HG02571 (cell line): ENCODE measurements at regions not wholly inside any gene's neighbourhood (a gene's known extent, or its start where the extent isn't known, plus 50 kb on each side); places are given as distances from the start of the nearest gene placed in this dataset.
"Not testable (repeated sequence)": the region's sequence is repeated elsewhere in the genome, so short reads cannot be mapped to it uniquely, and the experiment has no call there.

Source experiments
- ATAC-seq: cut with Tn5 transposase; IDR thresholded peaks from one replicate; pipeline ENCODE4 v1.9.1; 2021; ENCODE audit warnings: mild to moderate bottlenecking, moderate library complexity; ENCODE audit not compliant: unreplicated experiment

DNA sequence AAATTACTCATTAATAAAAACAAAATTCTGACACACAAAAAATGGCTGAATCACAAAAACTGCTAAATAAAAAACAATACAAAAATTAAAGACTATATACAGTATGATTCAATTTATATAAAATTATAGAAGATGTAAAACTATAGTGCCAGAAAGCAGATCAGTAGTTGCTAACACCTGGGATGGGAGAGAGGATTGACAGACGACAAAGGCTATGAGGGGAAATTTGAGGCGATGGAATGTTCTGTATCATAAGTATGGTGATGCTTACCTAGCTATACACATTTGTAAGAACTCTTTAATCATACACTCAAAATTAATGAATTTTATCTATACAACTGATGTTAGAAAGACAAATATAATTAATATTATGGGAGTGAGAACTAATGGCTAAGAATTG, 247.9 kb upstream of the GJE1 start:
- no peak for ATAC-seq

DNA sequence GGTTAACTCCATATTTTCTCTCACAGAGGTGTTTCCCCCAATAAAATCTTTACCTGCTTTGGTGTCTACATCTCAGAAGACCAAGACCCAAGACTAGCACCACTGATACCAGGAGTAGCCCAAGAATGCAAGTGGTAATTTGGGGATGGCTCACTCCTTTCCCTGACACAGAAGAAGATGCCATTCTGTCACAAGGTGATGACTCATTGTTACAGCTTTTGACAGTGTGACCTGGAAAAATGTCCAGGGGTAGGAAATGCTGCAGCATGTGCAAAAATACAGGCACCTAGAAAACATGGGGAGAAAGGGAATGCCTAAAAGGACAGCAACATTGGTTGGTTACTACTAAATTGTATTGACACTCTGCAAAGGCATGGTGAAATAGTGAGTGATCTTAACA, 254.0 kb upstream of the GJE1 start:
- no peak for ATAC-seq

DNA sequence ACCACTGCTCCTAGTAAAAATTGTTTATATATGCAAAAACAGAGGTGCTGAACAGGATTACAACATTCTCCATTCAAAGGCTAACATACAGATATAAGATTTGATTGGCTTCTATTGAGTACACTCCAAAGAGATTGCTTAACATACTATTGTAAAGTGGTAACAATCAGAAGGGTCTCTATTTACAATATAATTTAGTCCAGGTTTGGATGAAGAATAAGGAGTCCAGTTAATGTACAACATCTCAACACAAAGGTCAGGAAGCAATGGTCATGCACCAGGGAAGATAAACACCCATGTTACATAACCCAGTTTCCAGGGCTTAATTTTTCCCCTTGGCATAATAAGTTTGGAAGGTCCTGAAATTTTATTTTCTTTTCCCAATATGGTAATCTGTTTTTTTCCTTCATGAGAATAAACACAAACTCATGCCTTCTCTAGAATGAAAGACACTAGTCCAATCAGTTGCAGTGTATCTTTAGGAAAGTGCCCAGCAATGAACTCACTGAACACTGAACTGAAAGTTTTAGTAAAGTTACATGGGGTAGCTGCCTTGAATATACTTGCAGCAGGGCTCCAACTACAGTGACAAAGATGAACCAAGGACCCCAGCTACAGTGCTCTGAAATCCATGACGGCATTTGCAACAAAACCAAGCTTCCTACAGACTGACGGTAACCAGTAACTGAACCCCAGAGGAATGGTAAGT, 255.3 kb upstream of the GJE1 start:
- no peak for ATAC-seq

DNA sequence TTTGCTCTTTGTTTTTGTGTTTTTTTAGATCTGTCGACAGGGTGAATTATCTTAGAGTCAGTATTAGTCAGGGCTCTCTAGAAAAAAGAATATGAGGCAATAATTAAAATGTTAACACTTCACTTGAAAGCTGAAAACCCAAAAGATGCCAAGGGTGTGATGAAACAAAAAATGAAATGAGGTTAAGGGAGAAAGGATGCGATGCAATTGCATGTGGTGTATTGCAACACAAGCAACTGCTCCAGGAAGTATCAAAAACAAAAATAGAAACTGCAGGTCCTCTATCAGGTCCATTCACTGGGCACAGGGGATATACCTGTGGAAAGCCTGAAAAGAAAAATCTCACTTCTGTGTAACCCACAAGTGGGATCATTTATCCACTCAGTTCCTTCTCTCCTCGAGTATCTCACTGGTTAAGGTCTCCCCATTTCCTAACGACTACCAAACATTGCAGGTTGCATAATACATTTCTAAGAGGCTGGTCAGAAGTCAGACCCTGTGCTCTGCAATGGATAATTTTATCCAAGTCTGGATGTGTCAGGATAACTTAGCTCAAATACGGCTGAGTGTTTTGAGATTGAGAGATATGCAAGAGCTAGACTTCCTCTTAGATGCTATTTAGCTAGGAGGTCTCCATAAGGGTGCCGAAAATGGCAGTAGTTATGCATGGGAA, 257.7 kb upstream of the GJE1 start:
- no peak for ATAC-seq

DNA sequence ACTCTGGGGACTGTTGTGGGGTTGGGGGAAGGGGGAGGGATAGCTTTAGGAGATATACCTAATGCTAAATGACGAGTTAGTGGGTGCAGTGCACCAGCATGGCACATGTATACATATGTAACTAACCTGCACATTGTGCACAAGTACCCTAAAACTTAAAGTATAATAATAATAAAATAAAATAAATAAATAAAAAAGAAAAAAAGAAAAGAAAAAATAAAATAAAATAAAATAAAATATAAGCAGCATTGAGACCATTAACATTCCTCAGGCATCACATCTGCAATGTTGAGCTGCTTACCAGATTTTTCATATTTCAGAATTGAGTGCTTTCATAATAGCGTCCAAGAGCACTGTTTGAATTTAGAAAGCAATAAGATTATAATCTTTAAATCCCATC, 263.2 kb upstream of the GJE1 start:
- not testable (repeated sequence) for ATAC-seq

DNA sequence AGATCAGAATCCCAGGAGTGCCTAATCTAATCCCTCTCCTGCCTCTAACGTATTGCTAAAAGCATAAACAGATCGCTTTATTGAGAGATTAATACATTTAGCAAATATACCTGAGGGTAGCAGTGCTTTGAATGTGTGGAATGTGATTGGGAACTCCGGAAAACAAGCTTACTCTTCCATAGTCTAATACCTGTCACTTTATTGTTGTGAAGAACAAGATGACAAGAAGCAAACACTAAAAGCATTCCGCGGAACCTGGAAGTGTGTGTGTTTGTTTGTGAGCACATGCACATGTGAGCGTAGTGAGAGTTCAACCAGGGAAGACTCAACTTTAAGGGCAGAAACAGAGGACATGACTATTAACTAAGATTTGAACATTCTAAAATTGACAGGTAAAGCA, 265.0 kb upstream of the GJE1 start:
- ATAC-seq: no peak

DNA sequence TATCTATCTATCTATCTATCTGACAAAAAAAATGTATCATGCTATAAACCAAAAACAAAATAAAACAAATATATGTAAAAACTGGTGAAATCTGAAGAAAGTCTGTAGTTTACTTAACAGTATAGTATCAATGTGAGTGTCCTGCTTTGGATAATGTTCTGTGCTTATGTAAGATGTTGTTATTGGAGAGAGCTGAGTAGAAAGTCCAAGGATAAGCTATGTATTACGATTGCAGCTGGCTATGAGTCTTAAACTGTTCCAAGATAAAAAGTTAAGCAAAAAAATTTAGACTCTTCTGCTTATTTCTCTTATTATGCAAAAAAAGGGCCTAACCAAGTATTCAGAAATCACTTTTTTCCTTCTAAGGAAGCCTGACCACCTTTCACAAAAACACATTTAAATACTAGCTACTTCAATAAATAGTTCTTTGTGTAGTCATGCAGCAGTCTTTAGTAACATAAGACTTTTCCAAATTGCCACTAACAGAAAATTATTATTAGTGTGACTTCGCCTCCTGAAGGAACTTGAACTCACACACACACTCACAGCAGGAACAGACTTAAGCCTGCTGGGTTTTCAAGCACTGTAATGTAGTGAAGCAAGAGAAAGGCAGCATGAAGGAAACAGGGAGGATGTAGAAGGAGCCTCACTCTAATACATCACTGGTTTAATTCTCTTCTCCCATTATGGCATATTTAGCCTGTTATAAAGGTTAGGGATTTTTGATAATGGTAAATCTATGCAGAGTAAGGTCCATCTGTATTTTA, 265.8 kb upstream of the GJE1 start:
- no peak for ATAC-seq

DNA sequence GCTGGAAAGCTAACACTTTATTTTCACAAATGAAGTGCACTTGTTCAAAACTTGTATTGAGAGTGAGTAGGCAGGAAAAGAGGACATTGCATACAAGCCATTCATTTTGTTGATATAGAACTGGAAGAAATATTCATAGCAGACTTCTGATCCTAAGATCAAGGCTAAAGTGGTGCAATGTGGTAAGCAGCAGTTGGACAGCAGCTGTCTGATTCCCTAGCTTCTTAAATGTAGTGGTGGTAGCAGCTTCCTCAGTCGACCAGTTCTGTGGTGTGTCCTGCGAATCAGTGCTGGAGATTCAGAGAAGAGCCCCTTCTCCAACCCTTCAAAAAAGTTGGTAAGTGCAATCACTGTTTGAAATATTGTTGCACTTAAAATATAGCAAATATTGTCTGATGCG, 281.7 kb upstream of the GJE1 start:
- no peak for ATAC-seq

DNA sequence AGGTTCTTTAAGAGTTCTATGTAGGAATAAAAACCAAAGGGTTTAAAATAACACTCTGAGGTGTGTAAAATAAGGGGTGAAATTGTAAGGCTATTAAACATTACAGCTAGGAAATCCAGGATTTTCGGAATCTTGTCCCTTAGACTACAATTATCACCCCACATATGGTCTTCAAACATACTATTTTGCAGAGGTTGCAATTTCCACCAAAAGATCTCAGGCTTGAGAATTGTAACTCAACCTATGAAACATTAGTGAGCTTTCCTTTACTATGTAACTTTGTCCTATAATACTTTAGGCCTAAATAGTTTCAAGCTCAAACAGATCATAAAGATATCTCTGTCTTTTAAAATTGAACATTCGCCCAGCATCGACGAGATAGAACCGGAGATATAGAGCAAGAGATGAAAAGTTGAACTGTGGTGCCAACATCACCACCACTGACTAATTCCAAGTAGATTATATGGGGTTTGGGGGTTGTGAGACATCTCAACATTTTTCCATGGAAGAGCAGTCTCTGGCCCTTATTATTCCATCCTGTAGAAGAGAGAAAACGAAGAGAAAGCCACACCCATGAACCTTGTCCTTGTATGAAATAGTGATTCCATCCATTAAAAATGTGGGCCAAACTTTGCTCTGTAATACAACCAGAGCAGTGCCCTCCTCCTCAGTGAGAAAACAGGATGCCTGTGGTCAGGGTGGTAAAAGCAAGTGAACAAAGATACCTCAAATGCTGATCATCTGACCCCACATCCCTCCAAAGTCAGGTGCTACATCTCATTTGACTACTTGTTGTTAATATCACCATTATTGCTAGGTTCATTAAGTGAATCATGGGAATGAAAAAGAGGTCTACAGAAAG, 284.5 kb upstream of the GJE1 start:
- ATAC-seq: no peak

DNA sequence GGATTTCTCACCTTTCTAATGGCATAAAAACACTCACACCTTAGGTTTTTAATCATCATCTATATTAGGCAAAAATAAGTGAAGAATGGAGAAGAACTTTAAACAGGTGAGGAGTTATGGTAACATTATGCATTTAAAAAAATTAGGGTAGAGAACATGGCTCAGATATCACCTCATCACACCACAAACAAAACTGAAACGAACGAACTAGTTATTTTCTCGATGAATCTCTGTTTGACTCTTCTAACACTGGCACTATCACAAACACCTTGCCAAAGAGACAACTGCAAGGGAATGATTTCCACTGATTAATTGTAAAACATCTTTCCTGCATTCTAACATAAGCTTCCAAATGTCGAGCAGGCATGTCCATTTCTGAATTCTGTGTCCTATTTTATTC, 286.1 kb upstream of the GJE1 start:
- no peak for ATAC-seq

DNA sequence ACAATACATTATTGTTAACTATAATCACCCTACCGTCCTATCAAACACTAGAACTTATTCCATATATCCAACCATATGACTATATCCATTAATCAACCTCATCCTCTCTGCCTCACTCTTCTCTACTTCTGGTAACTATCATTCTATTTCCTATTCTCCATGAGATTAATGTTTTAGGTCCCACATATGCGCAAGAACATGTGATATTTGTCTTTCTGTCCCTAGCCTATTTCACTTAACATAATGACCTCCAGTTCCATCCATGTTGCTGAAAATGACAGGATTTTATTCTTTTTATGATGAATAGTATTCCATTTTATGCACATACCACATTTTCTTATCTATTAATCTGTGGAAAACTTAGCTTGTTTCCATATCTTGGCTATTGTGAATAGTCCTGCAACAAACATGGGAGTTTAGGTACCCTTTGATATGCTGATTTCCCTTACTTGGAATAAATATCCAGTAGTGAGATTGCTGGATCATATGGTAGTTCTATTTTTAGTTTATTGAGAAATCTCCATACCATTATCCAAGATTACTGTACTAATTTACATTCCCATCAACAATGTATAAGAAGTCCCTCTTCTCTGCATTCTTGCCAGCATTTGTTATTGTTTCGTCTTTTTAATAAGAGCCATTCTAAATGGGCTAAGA, 289.4 kb upstream of the GJE1 start:
- no peak for ATAC-seq

DNA sequence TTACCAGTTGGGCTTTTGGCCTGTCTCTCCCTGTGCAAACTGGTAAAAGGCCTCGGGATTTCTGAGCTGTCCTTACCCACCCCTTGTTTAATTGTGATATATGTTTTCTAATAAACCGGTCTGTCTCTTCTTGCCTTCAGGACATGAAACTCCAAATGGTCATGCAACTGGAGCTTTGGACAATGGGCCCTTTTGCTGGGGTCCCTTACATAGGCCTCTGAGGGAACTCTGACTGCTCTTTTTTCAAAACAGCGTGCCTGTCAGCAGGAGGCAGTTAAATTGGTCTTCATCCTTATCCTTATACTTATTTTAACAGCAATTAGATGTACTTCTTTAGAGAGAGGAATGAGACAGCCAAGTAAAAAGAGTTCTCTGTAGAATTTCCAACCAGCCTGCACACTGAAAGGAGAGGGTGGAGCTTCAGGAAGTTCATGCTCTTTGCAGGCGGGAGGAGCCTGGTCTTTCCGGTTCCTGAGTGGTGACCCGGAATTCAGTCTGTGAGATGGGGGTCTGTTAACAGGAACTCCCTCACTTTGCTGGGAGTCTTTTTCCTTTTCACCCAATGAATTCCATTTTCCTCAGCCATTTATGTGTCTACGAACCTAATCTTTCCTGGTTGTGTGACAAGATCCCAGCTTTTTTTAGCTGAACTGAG, 299.6 kb upstream of the GJE1 start:
- no peak for ATAC-seq

DNA sequence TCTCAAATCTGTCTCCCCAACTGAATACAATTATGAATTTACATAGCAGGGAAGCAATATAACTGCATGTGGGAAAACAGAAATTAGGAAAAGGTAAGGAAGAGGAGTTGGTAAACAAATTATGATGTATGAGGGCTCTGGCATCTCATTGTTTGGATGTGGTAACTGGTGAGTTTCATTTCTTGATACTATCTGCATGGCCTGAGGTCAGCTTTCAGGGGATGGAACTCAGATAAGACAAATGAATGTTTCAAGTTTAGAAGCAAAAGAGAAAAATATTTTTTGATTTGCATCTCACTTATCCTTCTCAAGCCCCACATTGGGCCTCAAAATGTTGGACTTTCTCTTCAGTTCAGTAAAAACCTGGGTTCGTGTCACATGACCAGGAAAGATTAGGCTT, 302.2 kb upstream of the GJE1 start:
- no peak for ATAC-seq

DNA sequence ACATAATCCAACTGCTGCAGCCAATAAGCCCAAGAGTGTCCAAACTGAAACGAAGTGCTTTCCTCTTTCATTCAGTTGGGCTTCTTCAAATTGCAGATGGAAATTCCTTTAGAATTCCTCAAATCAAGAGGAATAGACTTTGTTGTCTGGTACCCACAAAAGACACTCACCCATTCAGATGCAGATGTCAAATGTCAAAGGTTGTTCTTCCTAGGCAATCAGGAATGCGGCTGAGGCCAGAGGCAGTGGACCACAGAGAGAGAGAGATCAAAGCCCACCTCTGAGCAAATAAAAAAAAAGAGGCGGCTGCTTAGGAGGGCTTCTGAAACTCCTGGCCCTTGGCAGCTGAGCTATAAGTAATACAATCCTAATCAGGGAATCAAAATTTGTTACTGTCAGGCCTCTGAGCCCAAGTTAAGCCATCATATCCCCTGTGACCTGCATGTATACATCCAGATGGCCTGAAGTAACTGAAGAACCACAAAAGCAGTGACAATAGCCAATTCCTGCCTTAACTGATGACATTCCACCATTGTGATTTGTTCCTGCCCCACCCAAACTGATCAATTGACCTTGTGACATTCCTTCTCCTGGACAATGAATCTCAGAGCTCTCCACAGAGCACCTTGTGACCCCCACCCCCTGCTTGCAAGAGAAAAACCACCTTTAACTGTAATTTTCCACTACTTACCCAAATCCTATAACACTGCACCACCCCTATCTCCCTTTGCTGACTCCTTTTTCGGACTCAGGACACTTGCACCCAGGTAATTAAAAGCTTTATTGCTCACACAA, 303.0 kb upstream of the GJE1 start:
- ATAC-seq: no peak

DNA sequence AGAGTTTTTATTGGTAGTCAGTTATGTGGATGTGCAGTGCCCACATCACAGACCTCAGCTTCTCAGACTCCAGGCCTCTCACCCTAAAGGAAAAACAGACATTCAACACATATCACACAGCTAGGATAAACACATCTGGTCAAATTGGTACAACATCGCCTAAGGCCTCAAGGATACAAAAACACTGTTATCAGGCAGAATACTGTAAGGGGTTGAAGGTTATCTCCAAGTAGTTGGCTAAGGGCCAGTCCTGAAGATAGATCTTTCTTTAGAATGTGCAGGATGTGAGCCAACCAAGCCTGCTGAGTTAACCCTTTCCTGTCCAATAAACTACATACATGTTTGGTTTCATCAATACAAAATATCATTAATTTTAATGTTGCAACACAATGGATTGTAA, 308.4 kb upstream of the GJE1 start:
- no peak for ATAC-seq

DNA sequence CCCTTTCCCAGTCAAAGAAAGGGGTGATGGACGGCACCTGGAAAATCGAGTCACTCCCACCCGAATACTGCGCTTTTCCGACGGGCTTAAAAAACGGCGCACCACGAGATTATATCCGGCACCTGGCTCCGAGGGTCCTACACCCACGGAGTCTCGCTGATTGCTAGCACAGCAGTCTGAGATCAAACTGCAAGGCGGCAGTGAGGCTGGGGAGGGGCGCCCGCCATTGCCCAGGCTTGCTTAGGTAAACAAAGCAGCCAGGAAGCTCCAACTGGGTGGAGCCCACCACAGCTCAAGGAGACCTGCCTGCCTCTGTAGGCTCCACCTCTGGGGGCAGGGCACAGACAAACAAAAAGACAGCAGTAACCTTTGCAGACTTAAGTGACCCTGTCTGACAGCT, 317.7 kb upstream of the GJE1 start:
- not testable (repeated sequence) for ATAC-seq

DNA sequence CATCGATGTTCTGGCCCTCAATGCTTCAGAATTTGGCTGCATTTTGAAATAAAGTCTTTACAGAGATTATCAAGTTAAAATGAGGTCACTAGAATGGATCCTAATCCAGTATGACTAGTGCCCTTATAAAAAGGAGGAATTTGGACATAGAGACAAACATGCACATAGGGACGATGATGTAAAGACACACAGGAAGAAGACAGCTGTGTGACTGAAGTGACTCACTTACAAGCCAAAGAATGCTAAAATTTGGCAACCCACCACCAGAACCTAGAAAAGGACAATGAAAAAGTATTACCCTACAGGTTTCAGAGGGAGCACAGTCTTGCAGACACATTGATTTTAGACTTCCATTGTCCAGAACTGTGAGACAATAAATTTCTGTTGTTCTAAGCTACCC, 322.8 kb upstream of the GJE1 start:
- ATAC-seq: no peak

DNA sequence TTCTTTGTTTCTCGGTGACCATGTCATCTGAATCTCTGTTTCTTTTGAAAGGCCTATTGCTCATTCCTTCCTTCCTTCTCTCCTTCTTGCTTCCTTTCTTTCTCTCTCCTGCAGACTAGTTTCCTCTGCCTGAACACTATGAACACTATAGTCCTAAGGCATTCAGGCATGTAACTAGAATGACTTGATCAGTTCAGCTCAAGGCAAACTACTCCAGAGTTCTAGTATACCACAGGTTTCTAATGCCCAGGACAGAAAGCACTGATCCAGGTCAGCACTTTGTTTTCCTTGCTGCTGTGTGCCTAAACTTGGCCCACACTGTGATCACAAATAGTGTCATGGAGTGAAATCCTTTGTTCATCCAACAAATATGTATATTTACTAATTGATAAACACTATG, 324.1 kb upstream of the GJE1 start:
- ATAC-seq: no peak

DNA sequence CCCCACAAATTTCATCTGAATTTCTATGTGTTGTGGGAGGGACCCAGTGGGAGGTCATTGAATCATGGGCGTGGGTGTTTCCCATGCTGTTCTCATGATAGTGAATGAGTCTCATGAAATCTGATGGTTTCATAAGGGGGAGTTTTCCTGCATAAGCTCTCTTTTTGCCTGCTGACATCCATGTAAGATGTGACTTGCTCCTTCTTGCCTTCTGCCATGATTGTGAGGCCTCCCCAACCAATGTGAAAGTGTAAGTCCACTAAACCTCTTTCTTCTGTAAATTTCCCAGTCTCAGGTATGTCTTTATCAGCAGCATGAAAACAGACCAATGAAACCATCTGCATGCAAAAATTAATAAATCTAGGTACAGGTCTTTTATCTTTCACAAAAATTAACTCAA, 331.8 kb upstream of the GJE1 start:
- ATAC-seq: not testable (repeated sequence)
